DMS 273 treated with DMSO at 0.1 percent for 48 hours (cell line): ENCODE measurements at regions not wholly inside any gene's neighbourhood (a gene's known extent, or its start where the extent isn't known, plus 50 kb on each side); places are given as distances from the start of the nearest gene placed in this dataset.
A peak's percentile ranks its signal among the peaks of the same experiment; 100 is the strongest.
"Not testable (repeated sequence)": the region's sequence is repeated elsewhere in the genome, so short reads cannot be mapped to it uniquely, and the experiment has no call there.

Experiments used
- DNase-seq: peaks from one replicate; lab custom pipeline; 2025; lab: John Stamatoyannopoulos, UW

- no peak for DNase-seq
These were observed 71.4 kb downstream of the TLR4 start for GRCh38 chr9:117775591-117775990.

GRCh38 chr9:117777823-117778222 is 73.6 kb downstream of the TLR4 start:
- no peak for DNase-seq

GRCh38 chr9:117779760-117780159 is 75.6 kb downstream of the TLR4 start:
- no peak for DNase-seq

GRCh38 chr9:117782931-117783788 is 79.0 kb downstream of the TLR4 start:
- peak; percentile 26 for DNase-seq

- DNase-seq, result no peak
These were observed 79.6 kb downstream of the TLR4 start for GRCh38 chr9:117783828-117784227.

- no peak for DNase-seq
These were observed 80.8 kb downstream of the TLR4 start for GRCh38 chr9:117784996-117785395.

- DNase-seq, result no peak
These were observed 83.5 kb downstream of the TLR4 start for GRCh38 chr9:117787746-117788145.

- no peak for DNase-seq
These were observed 91.1 kb downstream of the TLR4 start for GRCh38 chr9:117795271-117795670.

GRCh38 chr9:117796681-117797080 is 92.5 kb downstream of the TLR4 start:
- DNase-seq, result no peak

- no peak for DNase-seq
These were observed 96.2 kb downstream of the TLR4 start for GRCh38 chr9:117800389-117800788.

- DNase-seq, result no peak
These were observed 105.5 kb downstream of the TLR4 start for GRCh38 chr9:117809751-117810150.

- no peak for DNase-seq
These were observed 111.1 kb downstream of the TLR4 start for GRCh38 chr9:117815315-117815714.

- no peak for DNase-seq
These were observed 111.7 kb downstream of the TLR4 start for GRCh38 chr9:117815948-117816347.

GRCh38 chr9:117821954-117822353 is 117.8 kb downstream of the TLR4 start:
- no peak for DNase-seq

GRCh38 chr9:117823576-117823975 is 119.4 kb downstream of the TLR4 start:
- no peak for DNase-seq

- no peak for DNase-seq
These were observed 121.6 kb downstream of the TLR4 start for GRCh38 chr9:117825609-117826347.

- no peak for DNase-seq
These were observed 122.6 kb downstream of the TLR4 start for GRCh38 chr9:117826837-117827236.

- no peak for DNase-seq
These were observed 123.3 kb downstream of the TLR4 start for GRCh38 chr9:117827456-117827855.

GRCh38 chr9:117828466-117828865 is 124.3 kb downstream of the TLR4 start:
- no peak for DNase-seq

GRCh38 chr9:117835798-117836197 is 131.6 kb downstream of the TLR4 start:
- no peak for DNase-seq

GRCh38 chr9:117839862-117840261 is 135.7 kb downstream of the TLR4 start:
- no peak for DNase-seq

- DNase-seq, result not testable (repeated sequence)
These were observed 147.7 kb downstream of the TLR4 start for GRCh38 chr9:117851836-117852461.

GRCh38 chr9:117858561-117858960 is 154.4 kb downstream of the TLR4 start:
- DNase-seq, result no peak
